Gastrocnemius medialis (tissue), 4 donors: ENCODE measurements at regions not wholly inside any gene's neighbourhood (a gene's known extent, or its start where the extent isn't known, plus 50 kb on each side); places are given as distances from the start of the nearest gene placed in this dataset.

Source experiments
- CTCF ChIP-seq, 5 experiments: fragments of 450-650 bp in 3 of 5; fragments of 200-600 bp in 2 of 5; sonication (generic) in 2 of 5; IDR thresholded peaks in 4 of 5; conservative IDR thresholded peaks in 1 of 5; 1 replicate in 4 of 5; 2 replicates in 1 of 5; pipeline ENCODE4 v1.5.1; 2016 to 2019; ENCODE audit warnings: antibody characterized with exemption in 5 of 5, mild to moderate bottlenecking in 3 of 5, moderate library complexity in 3 of 5
- POLR2A ChIP-seq, 2 donors: fragments of 450-650 bp; IDR thresholded peaks; one replicate each; pipeline ENCODE4 v1.6.1; 2017; ENCODE audit warnings: antibody characterized with exemption in 2 of 2, mild to moderate bottlenecking in 2 of 2, moderate library complexity in 2 of 2

GRCh38 chr6:147904416-147904815, 395.9 kb downstream of the SAMD5 start:
- no peak for TF ChIP-seq CTCF (IDR thresholded peaks at IDR 0.05 in 4 of 5, conservative IDR thresholded peaks at IDR 0.05 in 1 of 5)
- TF ChIP-seq POLR2A (IDR thresholded peaks at IDR 0.05), result no peak
